H9 (cell line): ENCODE measurements at regions not wholly inside any gene's neighbourhood (a gene's known extent, or its start where the extent isn't known, plus 50 kb on each side); places are given as distances from the start of the nearest gene placed in this dataset.

Source experiments
- DNase-seq: peaks from one replicate; pipeline ENCODE4 v3.0.0-alpha.2; 2017
- H2AFZ ChIP-seq: one replicate; pipeline ENCODE4 v1.6.1; 2013; ENCODE audit warnings: mild to moderate bottlenecking, low read length, control low read depth, moderate library complexity
- H2AK5ac ChIP-seq: 2 replicates; pipeline ENCODE4 v1.6.1; 2013; ENCODE audit warnings: low read length, control low read depth, mixed read lengths; ENCODE audit not compliant: insufficient read length
- H2BK120ac ChIP-seq: one replicate; pipeline ENCODE4 v1.6.1; 2013; ENCODE audit warnings: low read depth, mild to moderate bottlenecking, low read length, control low read depth, inconsistent platforms; ENCODE audit not compliant: poor library complexity, severe bottlenecking
- H2BK12ac ChIP-seq: 2 replicates; pipeline ENCODE4 v1.6.1; 2013; ENCODE audit warnings: low read length, control low read depth, mixed read lengths, low read depth; ENCODE audit not compliant: insufficient read length
- H2BK15ac ChIP-seq: 2 replicates; pipeline ENCODE4 v1.6.1; 2013; ENCODE audit warnings: low read depth, low read length, control low read depth
- H2BK20ac ChIP-seq: one replicate; pipeline ENCODE4 v1.6.1; 2013; ENCODE audit warnings: low read depth, mild to moderate bottlenecking, low read length, control low read depth, inconsistent platforms; ENCODE audit not compliant: poor library complexity, severe bottlenecking
- H2BK5ac ChIP-seq: 2 replicates; pipeline ENCODE4 v1.6.1; 2013; ENCODE audit warnings: low read length, control low read depth, mixed read lengths; ENCODE audit not compliant: insufficient read length
- H3K14ac ChIP-seq: 2 replicates; pipeline ENCODE4 v1.6.1; 2013; ENCODE audit warnings: low read length, control low read depth; ENCODE audit not compliant: insufficient read depth
- H3K18ac ChIP-seq: 2 replicates; pipeline ENCODE4 v1.6.1; 2013; ENCODE audit warnings: low read depth, mild to moderate bottlenecking, mixed read lengths, low read length, control low read depth; ENCODE audit not compliant: insufficient read length
- H3K23ac ChIP-seq: 2 replicates; pipeline ENCODE4 v1.6.1; 2013; ENCODE audit warnings: low read length, control low read depth, mixed read lengths, low read depth; ENCODE audit not compliant: insufficient read length
- H3K23me2 ChIP-seq: 2 replicates; pipeline ENCODE4 v1.6.1; 2013; ENCODE audit warnings: low read depth, mild to moderate bottlenecking, mixed read lengths, low read length, control low read depth; ENCODE audit not compliant: insufficient read length, poor library complexity, severe bottlenecking
- H3K27ac ChIP-seq: 2 replicates; pipeline ENCODE4 v1.5.1; 2013; ENCODE audit warnings: low read length, control low read depth, mixed read lengths, low read depth; ENCODE audit not compliant: insufficient read length
- H3K27me3 ChIP-seq: 2 replicates; pipeline ENCODE4 v1.6.1; 2013; ENCODE audit warnings: low read length, control low read depth, inconsistent platforms; ENCODE audit not compliant: insufficient read depth
- H3K4ac ChIP-seq: 2 replicates; pipeline ENCODE4 v1.6.1; 2013; ENCODE audit warnings: low read depth, mild to moderate bottlenecking, control low read depth, inconsistent platforms, low read length, moderate library complexity
- H3K4me1 ChIP-seq: 2 replicates; pipeline ENCODE4 v1.6.1; 2013; ENCODE audit warnings: low read length, control low read depth, inconsistent platforms; ENCODE audit not compliant: insufficient read depth
- H3K4me2 ChIP-seq: 2 replicates; pipeline ENCODE4 v1.6.1; 2013; ENCODE audit warnings: low read length, control low read depth, mixed read lengths; ENCODE audit not compliant: insufficient read length, insufficient read depth
- H3K56ac ChIP-seq: 2 replicates; pipeline ENCODE4 v1.6.1; 2013; ENCODE audit warnings: low read depth, mild to moderate bottlenecking, mixed read lengths, low read length, control low read depth; ENCODE audit not compliant: insufficient read length
- H3K79me1 ChIP-seq: 2 replicates; pipeline ENCODE4 v1.6.1; 2013; ENCODE audit warnings: low read depth, mild to moderate bottlenecking, moderate library complexity, low read length, control low read depth, inconsistent platforms; ENCODE audit not compliant: insufficient read depth, poor library complexity, severe bottlenecking
- H3K79me2 ChIP-seq: 2 replicates; pipeline ENCODE4 v1.6.1; 2013; ENCODE audit warnings: low read length, control low read depth, inconsistent platforms; ENCODE audit not compliant: insufficient read depth
- H3K9ac ChIP-seq: 2 replicates; pipeline ENCODE4 v1.6.1; 2013; ENCODE audit warnings: low read length, control low read depth, mixed read lengths; ENCODE audit not compliant: insufficient read length; ENCODE audit errors: extremely low read depth
- H3K9me3 ChIP-seq: one replicate; pipeline ENCODE4 v1.6.1; 2013; ENCODE audit warnings: low read depth, low read length, inconsistent platforms; ENCODE audit not compliant: control insufficient read depth
- H3T11ph ChIP-seq: one replicate; pipeline ENCODE4 v1.6.1; 2013; ENCODE audit warnings: mild to moderate bottlenecking, low read length, control low read depth, inconsistent platforms
- H4K20me1 ChIP-seq: one replicate; pipeline ENCODE4 v1.6.1; 2013; ENCODE audit not compliant: control insufficient read depth, insufficient read length, insufficient read depth
- H4K5ac ChIP-seq: 2 replicates; pipeline ENCODE4 v1.6.1; 2013; ENCODE audit warnings: low read depth, mild to moderate bottlenecking, mixed read lengths, low read length, control low read depth; ENCODE audit not compliant: insufficient read length
- H4K8ac ChIP-seq: replicated peaks from 2 replicates; pipeline ENCODE4 v1.6.1; 2013; ENCODE audit warnings: low read length, control low read depth, mixed read lengths, low read depth; ENCODE audit not compliant: insufficient read length
- H4K91ac ChIP-seq: 2 replicates; pipeline ENCODE4 v1.6.1; 2013; ENCODE audit warnings: low read depth, mild to moderate bottlenecking, moderate library complexity, mixed read lengths, low read length, control low read depth; ENCODE audit not compliant: insufficient read length
- H3K27ac Mint-ChIP-seq, 3 experiments: 2 replicates in 2 of 3; 3 replicates in 1 of 3; pipeline ENCODE4 v1.8.0; 2020 to 2021; ENCODE audit warnings: mixed read lengths in 3 of 3, mild to moderate bottlenecking in 1 of 3, moderate library complexity in 1 of 3
- H3K27me3 Mint-ChIP-seq: 2 replicates; pipeline ENCODE4 v1.8.0; 2021; ENCODE audit warnings: low read depth, mild to moderate bottlenecking, moderate library complexity, mixed read lengths
- H3K36me3 Mint-ChIP-seq, 3 experiments: 2 replicates in 2 of 3; 3 replicates in 1 of 3; pipeline ENCODE4 v1.8.0; 2020 to 2021; ENCODE audit warnings: low read depth in 3 of 3, mixed read lengths in 3 of 3; ENCODE audit not compliant: insufficient read depth in 1 of 3
- H3K4me1 Mint-ChIP-seq, 2 experiments: 2 replicates each; pipeline ENCODE4 v1.8.0; 2020; ENCODE audit warnings: mixed read lengths in 2 of 2
- H3K4me3 Mint-ChIP-seq, 2 experiments: 2 replicates in 1 of 2; 3 replicates in 1 of 2; pipeline ENCODE4 v1.8.0; 2020 to 2021; ENCODE audit warnings: mild to moderate bottlenecking in 2 of 2, mixed read lengths in 2 of 2, moderate library complexity in 1 of 2
- H3K9me3 Mint-ChIP-seq, 2 experiments: 2 replicates in 1 of 2; 3 replicates in 1 of 2; pipeline ENCODE4 v1.8.0; 2020; ENCODE audit warnings: mild to moderate bottlenecking in 2 of 2, mixed read lengths in 2 of 2, moderate library complexity in 1 of 2
- WGBS: extraction: QIAGEN DNeasy Blood & Tissue Kit; methylation state at CpG from one replicate; pipeline ENCODE4 v1.1.7; 2013; ENCODE audit warnings: missing lambda C conversion rate, low lambda C conversion rate, mixed read lengths; ENCODE audit not compliant: insufficient read length; ENCODE audit errors: extremely low coverage; 5-methylcytosine and 5-hydroxymethylcytosine counted together
- TF ChIP-seq, protein P1 (sequence below): fragments of 200-600 bp; sonication (generic); conservative IDR thresholded peaks from 3 replicates; pipeline ENCODE4 v1.8.0; 2021; ENCODE audit warnings: antibody characterized with exemption, mild to moderate bottlenecking

DNA sequence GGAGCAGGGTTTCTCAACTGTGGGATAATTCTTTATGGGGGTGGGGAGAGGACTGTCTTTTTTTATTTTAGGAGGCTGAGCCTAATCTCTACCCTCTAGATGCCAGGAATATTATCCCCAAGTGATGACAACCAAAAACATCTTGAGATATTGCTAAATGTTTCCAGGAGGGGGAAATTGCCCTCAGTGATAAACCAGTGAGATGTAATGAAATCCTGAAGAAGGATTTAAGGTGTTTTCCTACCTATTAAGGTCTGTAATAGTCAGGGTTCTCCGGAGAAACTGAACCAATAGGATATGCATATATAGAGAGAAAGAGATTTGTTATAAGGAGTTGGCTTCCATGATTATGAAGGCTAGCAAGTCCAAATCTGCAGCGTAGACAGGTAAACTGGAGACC, 208.3 kb upstream of the MIR17HG start:
- Histone ChIP-seq H2BK120ac (no peak overlapping the region), H2BK15ac (no peak overlapping the region), H3K9me3 (no peaks in the 10 kb centered on the region), H3K79me2 (no peaks in the 10 kb centered on the region), H3K4ac (no peak overlapping the region), H3K9ac (no peak overlapping the region), H4K91ac (no peak overlapping the region), H3K79me1 (no peaks in the 10 kb centered on the region), H2BK12ac (no peak overlapping the region), H2AK5ac (no peak overlapping the region), H3K56ac (no peak overlapping the region), H3K23me2 (no peaks in the 10 kb centered on the region), H3K4me1 (peaks cover 2% of the 10 kb centered on the region; the same call in 1 of the 2 replicates), H4K8ac (no peak overlapping the region), H3K27me3 (no peaks in the 10 kb centered on the region), H4K5ac (no peak overlapping the region), H2AFZ (no peak overlapping the region), H2BK5ac (no peak overlapping the region), H3K14ac (no peak overlapping the region), H3K23ac (no peak overlapping the region), H3K4me2 (no peak overlapping the region), H3K18ac (no peak overlapping the region), H3K27ac (no peak overlapping the region), H4K20me1 (no peaks in the 10 kb centered on the region), H2BK20ac (no peak overlapping the region), H3T11ph (no peak overlapping the region)
- TF ChIP-seq, protein P1, sequence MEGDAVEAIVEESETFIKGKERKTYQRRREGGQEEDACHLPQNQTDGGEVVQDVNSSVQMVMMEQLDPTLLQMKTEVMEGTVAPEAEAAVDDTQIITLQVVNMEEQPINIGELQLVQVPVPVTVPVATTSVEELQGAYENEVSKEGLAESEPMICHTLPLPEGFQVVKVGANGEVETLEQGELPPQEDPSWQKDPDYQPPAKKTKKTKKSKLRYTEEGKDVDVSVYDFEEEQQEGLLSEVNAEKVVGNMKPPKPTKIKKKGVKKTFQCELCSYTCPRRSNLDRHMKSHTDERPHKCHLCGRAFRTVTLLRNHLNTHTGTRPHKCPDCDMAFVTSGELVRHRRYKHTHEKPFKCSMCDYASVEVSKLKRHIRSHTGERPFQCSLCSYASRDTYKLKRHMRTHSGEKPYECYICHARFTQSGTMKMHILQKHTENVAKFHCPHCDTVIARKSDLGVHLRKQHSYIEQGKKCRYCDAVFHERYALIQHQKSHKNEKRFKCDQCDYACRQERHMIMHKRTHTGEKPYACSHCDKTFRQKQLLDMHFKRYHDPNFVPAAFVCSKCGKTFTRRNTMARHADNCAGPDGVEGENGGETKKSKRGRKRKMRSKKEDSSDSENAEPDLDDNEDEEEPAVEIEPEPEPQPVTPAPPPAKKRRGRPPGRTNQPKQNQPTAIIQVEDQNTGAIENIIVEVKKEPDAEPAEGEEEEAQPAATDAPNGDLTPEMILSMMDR: no peak
- no peak for DNase-seq
- H3K4me3 Mint-ChIP-seq: no peak overlapping the region
- no peaks in the 10 kb centered on the region for H3K27me3 Mint-ChIP-seq
- H3K36me3 Mint-ChIP-seq: no peaks in the 10 kb centered on the region
- peaks cover 21 to 35% of the 10 kb centered on the region in 2 experiments for H3K4me1 Mint-ChIP-seq
- H3K27ac Mint-ChIP-seq: no peak overlapping the region
- H3K9me3 Mint-ChIP-seq: no peaks in the 10 kb centered on the region
- no CpG with 5 or more reads among the region's 2 CpGs for WGBS
